IMR-90 (cell line): ENCODE measurements at regions not wholly inside any gene's neighbourhood (a gene's known extent, or its start where the extent isn't known, plus 50 kb on each side); places are given as distances from the start of the nearest gene placed in this dataset.

Experiments used
- ATAC-seq: fragments of 200-7000 bp; cut with Tn5 transposase; 2 replicates; pipeline ENCODE4 v1.9.1; 2020; ENCODE audit warnings: low read depth, mild to moderate bottlenecking, moderate library complexity
- BruUV-seq: library from RNA; stranded (reverse); fragments of 400-500 nt; replicated peaks from 2 replicates; lab custom pipeline; 2021; lab: Mats Ljungman, UMichigan
- CTCF ChIA-PET: fragments of 300-600 bp; formaldehyde crosslinking; extraction: SDS; loops from one replicate; lab custom pipeline; 2021; ENCODE audit warnings: antibody characterized with exemption; lab: Yijun Ruan, JAX
- POLR2A ChIA-PET: fragments of 300-600 bp; sonication (Branson Sonifier 250); formaldehyde crosslinking; loops from one replicate; lab custom pipeline; 2022; ENCODE audit warnings: antibody characterized with exemption; ENCODE audit not compliant: unreplicated experiment; lab: Charles Lee
- DNase-seq: peaks from one replicate; pipeline ENCODE4 v3.0.0; 2013
- H2AFZ ChIP-seq: replicated peaks from 2 replicates; pipeline ENCODE3; 2013; ENCODE audit warnings: low read length, mild to moderate bottlenecking; ENCODE audit not compliant: poor library complexity
- H2AK5ac ChIP-seq: 2 replicates; pipeline ENCODE4 v1.6.1; 2013; ENCODE audit warnings: low read depth, low read length, inconsistent platforms
- H2AK9ac ChIP-seq: replicated peaks from 2 replicates; pipeline ENCODE3; 2013; ENCODE audit warnings: mild to moderate bottlenecking, low read depth, low read length, moderate library complexity; ENCODE audit not compliant: poor library complexity
- H2BK120ac ChIP-seq: 2 replicates; pipeline ENCODE4 v1.6.1; 2013; ENCODE audit warnings: low read depth, low read length, inconsistent platforms
- H2BK15ac ChIP-seq: 3 replicates; pipeline ENCODE4 v1.6.1; 2013; ENCODE audit warnings: low read depth, low read length, inconsistent platforms
- H2BK20ac ChIP-seq: 2 replicates; pipeline ENCODE4 v1.6.1; 2013; ENCODE audit warnings: low read depth, mild to moderate bottlenecking, inconsistent platforms, low read length, moderate library complexity
- H2BK5ac ChIP-seq: 2 replicates; pipeline ENCODE4 v1.6.1; 2013; ENCODE audit warnings: mild to moderate bottlenecking, low read depth, low read length, inconsistent platforms; ENCODE audit not compliant: poor library complexity, severe bottlenecking
- H3K14ac ChIP-seq: replicated peaks from 2 replicates; pipeline ENCODE4 v1.6.1; 2013; ENCODE audit warnings: low read depth, low read length, inconsistent platforms
- H3K18ac ChIP-seq: 2 replicates; pipeline ENCODE4 v1.6.1; 2013; ENCODE audit warnings: low read depth, low read length, control low read depth
- H3K23ac ChIP-seq: 2 replicates; pipeline ENCODE4 v1.6.1; 2013; ENCODE audit warnings: low read depth, low read length, inconsistent platforms
- H3K27ac ChIP-seq: 2 replicates; pipeline ENCODE4 v1.5.1; 2013; ENCODE audit warnings: mild to moderate bottlenecking, control low read depth, low read length; ENCODE audit not compliant: insufficient read depth
- H3K27me3 ChIP-seq: 2 replicates; pipeline ENCODE4 v1.6.1; 2013; ENCODE audit warnings: low read length; ENCODE audit not compliant: control insufficient read depth, insufficient read depth
- H3K36me3 ChIP-seq: 2 replicates; pipeline ENCODE4 v1.6.1; 2013; ENCODE audit warnings: low read length, mixed read lengths; ENCODE audit not compliant: control insufficient read depth, insufficient read depth
- H3K4ac ChIP-seq: 2 replicates; pipeline ENCODE4 v1.6.1; 2013; ENCODE audit warnings: low read depth, low read length, inconsistent platforms
- H3K4me1 ChIP-seq: 2 replicates; pipeline ENCODE4 v1.6.1; 2013; ENCODE audit warnings: low read length, mixed read lengths; ENCODE audit not compliant: control insufficient read depth, insufficient read depth
- H3K4me2 ChIP-seq: 2 replicates; pipeline ENCODE4 v1.6.1; 2013; ENCODE audit warnings: low read depth, mild to moderate bottlenecking, control low read depth, low read length, moderate library complexity
- H3K4me3 ChIP-seq: 2 replicates; pipeline ENCODE4 v1.5.1; 2013; ENCODE audit warnings: low read depth, mild to moderate bottlenecking, control low read depth, low read length, moderate library complexity; ENCODE audit not compliant: insufficient read depth
- H3K56ac ChIP-seq: 2 replicates; pipeline ENCODE4 v1.6.1; 2013; ENCODE audit warnings: low read length, inconsistent platforms; ENCODE audit not compliant: insufficient read depth; ENCODE audit errors: extremely low read depth
- H3K79me1 ChIP-seq, 2 experiments: 2 replicates each; pipeline ENCODE4 v1.6.1; 2013; ENCODE audit warnings: low read length in 2 of 2, inconsistent platforms in 1 of 2, low read depth in 1 of 2
- H3K9ac ChIP-seq: 2 replicates; pipeline ENCODE4 v1.6.1; 2013; ENCODE audit warnings: low read depth, low read length, control low read depth
- H3K9me1 ChIP-seq: 2 replicates; pipeline ENCODE4 v1.6.1; 2013; ENCODE audit warnings: low read length, inconsistent platforms; ENCODE audit not compliant: insufficient read depth
- H3K9me3 ChIP-seq: 2 replicates; pipeline ENCODE4 v1.6.1; 2013; ENCODE audit warnings: low read length; ENCODE audit not compliant: control insufficient read depth, insufficient read depth
- H4K20me1 ChIP-seq: 2 replicates; pipeline ENCODE4 v1.6.1; 2013; ENCODE audit warnings: low read length, inconsistent platforms; ENCODE audit not compliant: insufficient read depth
- H4K5ac ChIP-seq: 2 replicates; pipeline ENCODE4 v1.6.1; 2013; ENCODE audit warnings: mild to moderate bottlenecking, low read depth, low read length, control low read depth
- H4K8ac ChIP-seq, 2 experiments: 2 replicates each; pipeline ENCODE4 v1.6.1; 2013; ENCODE audit warnings: low read depth in 2 of 2, low read length in 2 of 2, control low read depth in 1 of 2, inconsistent platforms in 1 of 2
- H4K91ac ChIP-seq: 2 replicates; pipeline ENCODE4 v1.6.1; 2013; ENCODE audit warnings: low read depth, low read length, inconsistent platforms; ENCODE audit not compliant: insufficient read depth
- BHLHE40 ChIP-seq: fragments of 150-350 bp; IDR thresholded peaks from 2 replicates; pipeline ENCODE4 v1.6.1; 2016; ENCODE audit warnings: mild to moderate bottlenecking, low read depth, low read length
- CEBPB ChIP-seq: IDR thresholded peaks from 2 replicates; pipeline ENCODE4 v1.6.1; 2012; ENCODE audit warnings: low read depth, low read length, improper control_type of control experiment
- CHD1 ChIP-seq: IDR thresholded peaks from 2 replicates; pipeline ENCODE4 v1.6.1; 2012; ENCODE audit warnings: low read depth, low read length, improper control_type of control experiment
- FOS ChIP-seq: fragments of 150-350 bp; IDR thresholded peaks from 2 replicates; pipeline ENCODE4 v1.6.1; 2016; ENCODE audit warnings: low read depth, low read length
- MAFK ChIP-seq: IDR thresholded peaks from 2 replicates; pipeline ENCODE4 v1.6.1; 2012; ENCODE audit warnings: low read depth, low read length, improper control_type of control experiment
- MAZ ChIP-seq: IDR thresholded peaks from 2 replicates; pipeline ENCODE4 v1.6.1; 2012; ENCODE audit warnings: low read depth, mild to moderate bottlenecking, low read length, improper control_type of control experiment, moderate library complexity, borderline replicate concordance
- MXI1 ChIP-seq: IDR thresholded peaks from 2 replicates; pipeline ENCODE4 v1.6.1; 2012; ENCODE audit warnings: low read depth, mild to moderate bottlenecking, low read length, moderate library complexity, borderline replicate concordance
- NFE2L2 ChIP-seq: fragments of 150-350 bp; IDR thresholded peaks from 2 replicates; pipeline ENCODE4 v1.6.1; 2016; ENCODE audit warnings: low read depth, mild to moderate bottlenecking, low read length
- POLR2A ChIP-seq: IDR thresholded peaks from 2 replicates; pipeline ENCODE4 v1.6.1; 2012; ENCODE audit warnings: mild to moderate bottlenecking, low read depth, low read length
- RAD21 ChIP-seq: IDR thresholded peaks from 2 replicates; pipeline ENCODE4 v1.6.1; 2012; ENCODE audit warnings: low read length, improper control_type of control experiment
- RCOR1 ChIP-seq: IDR thresholded peaks from 2 replicates; pipeline ENCODE4 v1.6.1; 2012; ENCODE audit warnings: mild to moderate bottlenecking, low read length, improper control_type of control experiment; ENCODE audit not compliant: insufficient replicate concordance
- RFX5 ChIP-seq: IDR thresholded peaks from 2 replicates; pipeline ENCODE4 v1.8.0; 2012; ENCODE audit warnings: low read depth, mild to moderate bottlenecking, low read length, moderate library complexity
- SMC3 ChIP-seq: fragments of 150-350 bp; IDR thresholded peaks from 2 replicates; pipeline ENCODE4 v1.6.1; 2016; ENCODE audit warnings: low read depth, mild to moderate bottlenecking, antibody characterized with exemption, low read length, moderate library complexity
- USF2 ChIP-seq: fragments of 150-350 bp; IDR thresholded peaks from 2 replicates; pipeline ENCODE4 v1.6.1; 2017; ENCODE audit warnings: mild to moderate bottlenecking, antibody characterized with exemption, low read length, low read depth
- WGBS, 2 experiments: methylation state at CpG; one replicate each; pipeline versions ENCODE4 v1.1.5 to v1.1.7; 2013; ENCODE audit warnings: missing lambda C conversion rate in 2 of 2; ENCODE audit not compliant: insufficient read length in 1 of 2; ENCODE audit errors: extremely low coverage in 2 of 2; 5-methylcytosine and 5-hydroxymethylcytosine counted together
- dilution Hi-C: fragments of 300-500 bp; cut with HindIII; formaldehyde crosslinking; loops from one replicate; pipeline ENCODE4 v1.14.3; 2018; ENCODE audit warnings: low sequenced_read_pairs; ENCODE audit not compliant: unreplicated experiment
- in situ Hi-C: fragments of 300-500 bp; cut with MboI; formaldehyde crosslinking; loops from 3 replicates; pipeline ENCODE4 v1.14.3; 2019; ENCODE audit warnings: low sequenced_read_pairs, inconsistent platforms, mixed read lengths
- intact Hi-C: fragments of 100-400 bp; cut with micrococcal nuclease; formaldehyde crosslinking; loops from 2 replicates; pipeline ENCODE4 v1.10.0; 2022
- TF ChIP-seq, protein P1 (sequence below): conservative IDR thresholded peaks from 2 replicates; pipeline ENCODE4 v1.5.1; 2012; ENCODE audit warnings: mild to moderate bottlenecking, low read depth, low read length, improper control_type of control experiment
- TF ChIP-seq, protein P2 (sequence below): fragments of 150-350 bp; IDR thresholded peaks from 2 replicates; pipeline ENCODE4 v1.6.1; 2016; ENCODE audit warnings: low read depth, mild to moderate bottlenecking, low read length, moderate library complexity, borderline replicate concordance

GRCh38 chr5:101877451-101877850 is 418.6 kb downstream of the SLCO4C1 start:
- TF ChIP-seq MAZ: no peak
- TF ChIP-seq, protein P1, sequence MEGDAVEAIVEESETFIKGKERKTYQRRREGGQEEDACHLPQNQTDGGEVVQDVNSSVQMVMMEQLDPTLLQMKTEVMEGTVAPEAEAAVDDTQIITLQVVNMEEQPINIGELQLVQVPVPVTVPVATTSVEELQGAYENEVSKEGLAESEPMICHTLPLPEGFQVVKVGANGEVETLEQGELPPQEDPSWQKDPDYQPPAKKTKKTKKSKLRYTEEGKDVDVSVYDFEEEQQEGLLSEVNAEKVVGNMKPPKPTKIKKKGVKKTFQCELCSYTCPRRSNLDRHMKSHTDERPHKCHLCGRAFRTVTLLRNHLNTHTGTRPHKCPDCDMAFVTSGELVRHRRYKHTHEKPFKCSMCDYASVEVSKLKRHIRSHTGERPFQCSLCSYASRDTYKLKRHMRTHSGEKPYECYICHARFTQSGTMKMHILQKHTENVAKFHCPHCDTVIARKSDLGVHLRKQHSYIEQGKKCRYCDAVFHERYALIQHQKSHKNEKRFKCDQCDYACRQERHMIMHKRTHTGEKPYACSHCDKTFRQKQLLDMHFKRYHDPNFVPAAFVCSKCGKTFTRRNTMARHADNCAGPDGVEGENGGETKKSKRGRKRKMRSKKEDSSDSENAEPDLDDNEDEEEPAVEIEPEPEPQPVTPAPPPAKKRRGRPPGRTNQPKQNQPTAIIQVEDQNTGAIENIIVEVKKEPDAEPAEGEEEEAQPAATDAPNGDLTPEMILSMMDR: no peak
- TF ChIP-seq SMC3: no peak
- no peak for TF ChIP-seq MXI1
- TF ChIP-seq BHLHE40: no peak
- TF ChIP-seq MAFK: no peak
- no peak for TF ChIP-seq FOS
- TF ChIP-seq CEBPB: no peak
- no peak for TF ChIP-seq RCOR1
- no peak for TF ChIP-seq POLR2A
- TF ChIP-seq NFE2L2: no peak
- TF ChIP-seq USF2: no peak
- no peak for TF ChIP-seq CHD1
- no peak for TF ChIP-seq RAD21
- TF ChIP-seq, protein P2, sequence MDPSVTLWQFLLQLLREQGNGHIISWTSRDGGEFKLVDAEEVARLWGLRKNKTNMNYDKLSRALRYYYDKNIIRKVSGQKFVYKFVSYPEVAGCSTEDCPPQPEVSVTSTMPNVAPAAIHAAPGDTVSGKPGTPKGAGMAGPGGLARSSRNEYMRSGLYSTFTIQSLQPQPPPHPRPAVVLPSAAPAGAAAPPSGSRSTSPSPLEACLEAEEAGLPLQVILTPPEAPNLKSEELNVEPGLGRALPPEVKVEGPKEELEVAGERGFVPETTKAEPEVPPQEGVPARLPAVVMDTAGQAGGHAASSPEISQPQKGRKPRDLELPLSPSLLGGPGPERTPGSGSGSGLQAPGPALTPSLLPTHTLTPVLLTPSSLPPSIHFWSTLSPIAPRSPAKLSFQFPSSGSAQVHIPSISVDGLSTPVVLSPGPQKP: no peak
- TF ChIP-seq RFX5: no peak
- no peak overlapping the region for H3K18ac ChIP-seq
- no peak overlapping the region for H4K8ac ChIP-seq
- no TSS peak for BruUV-seq
- no peaks in the 10 kb centered on the region for H3K4me1 ChIP-seq
- no peak overlapping the region for H2BK15ac ChIP-seq
- no peaks in the 10 kb centered on the region for H3K27me3 ChIP-seq
- no peak overlapping the region for H3K23ac ChIP-seq
- H4K91ac ChIP-seq: no peak overlapping the region
- H3K36me3 ChIP-seq: no peaks in the 10 kb centered on the region
- H3K56ac ChIP-seq: no peak overlapping the region
- no peak for DNase-seq
- in situ Hi-C loops: no loop called here
- no peak overlapping the region for H2BK5ac ChIP-seq
- no peaks in the 10 kb centered on the region for H4K20me1 ChIP-seq
- no peak overlapping the region for H2AK9ac ChIP-seq
- no peak overlapping the region for H3K27ac ChIP-seq
- no peak overlapping the region for H3K4ac ChIP-seq
- dilution Hi-C loops: no loop called here
- ATAC-seq: no peak
- H3K9me3 ChIP-seq: peaks cover 3% of the 10 kb centered on the region; the same call in 1 of the 2 replicates
- H2AFZ ChIP-seq: no peak overlapping the region
- H4K5ac ChIP-seq: no peak overlapping the region
- no peak overlapping the region for H3K4me3 ChIP-seq
- H3K9me1 ChIP-seq: no peaks in the 10 kb centered on the region
- H3K79me1 ChIP-seq: no peaks in the 10 kb centered on the region
- no peak overlapping the region for H3K4me2 ChIP-seq
- CTCF ChIA-PET: no interaction called here
- H2AK5ac ChIP-seq: no peak overlapping the region
- no CpG with 5 or more reads among the region's 1 CpG for WGBS, 2 experiments
- POLR2A ChIA-PET: no interaction called here
- intact Hi-C loops: no loop called here
- no peak overlapping the region for H2BK20ac ChIP-seq
- H2BK120ac ChIP-seq: no peak overlapping the region
- H3K14ac ChIP-seq: no peak overlapping the region
- no peak overlapping the region for H3K9ac ChIP-seq
